A549 (cell line): ENCODE measurements at regions not wholly inside any gene's neighbourhood (a gene's known extent, or its start where the extent isn't known, plus 50 kb on each side); places are given as distances from the start of the nearest gene placed in this dataset.

Source experiments
- BHLHE40 ChIP-seq: IDR thresholded peaks from 2 replicates; pipeline ENCODE4 v1.6.1; 2012; ENCODE audit warnings: low read depth, low read length, inconsistent platforms
- CHD2 ChIP-seq: fragments of 150-350 bp; IDR thresholded peaks from 2 replicates; pipeline ENCODE4 v1.6.1; 2014; ENCODE audit warnings: low read length; ENCODE audit not compliant: partially characterized antibody
- CTCF ChIP-seq: fragments of >200 bp; sonication (Bioruptor Twin); formaldehyde crosslinking; IDR thresholded peaks from 3 replicates; pipeline ENCODE4 v1.5.1; 2016
- ESRRA ChIP-seq: fragments of 150-350 bp; IDR thresholded peaks from 2 replicates; pipeline ENCODE4 v1.6.1; 2014; ENCODE audit warnings: mild to moderate bottlenecking, low read length, borderline replicate concordance
- RCOR1 ChIP-seq: fragments of 150-350 bp; IDR thresholded peaks from 2 replicates; pipeline ENCODE4 v1.6.1; 2014; ENCODE audit warnings: antibody characterized with exemption, low read length, low read depth
- RFX5 ChIP-seq: fragments of 450-650 bp; IDR thresholded peaks from 2 replicates; pipeline ENCODE4 v1.7.1; 2014; ENCODE audit warnings: antibody characterized with exemption, mild to moderate bottlenecking, moderate library complexity

GRCh38 chr20:56722042-56722441, 92.9 kb downstream of the TFAP2C start:
- TF ChIP-seq CTCF (no peak), ESRRA (no peak), BHLHE40 (no peak), RCOR1 (no peak), RFX5 (no peak), CHD2 (no peak)
